Mucosa of descending colon (tissue), 3 donors: ENCODE measurements at regions not wholly inside any gene's neighbourhood (a gene's known extent, or its start where the extent isn't known, plus 50 kb on each side); places are given as distances from the start of the nearest gene placed in this dataset.

Experiments used
- ATAC-seq: fragments of 200-7000 bp; cut with Tn5 transposase; one replicate; pipeline ENCODE4 v1.9.1; 2020; ENCODE audit warnings: mild to moderate bottlenecking, moderate library complexity
- DNase-seq, 3 donors: peaks; one replicate each; pipeline ENCODE4 v3.0.0-alpha.2; 2020
- H3K36me3 ChIP-seq: fragments of 200-600 bp; one replicate; pipeline ENCODE4 v1.8.0; 2021; ENCODE audit warnings: low read depth, mild to moderate bottlenecking
- H3K4me1 ChIP-seq: fragments of 200-600 bp; one replicate; pipeline ENCODE4 v1.8.0; 2021; ENCODE audit warnings: low read depth, mild to moderate bottlenecking
- H3K4me3 ChIP-seq: fragments of 200-600 bp; one replicate; pipeline ENCODE4 v1.8.0; 2021; ENCODE audit warnings: mild to moderate bottlenecking
- H3K9me3 ChIP-seq: fragments of 200-600 bp; one replicate; pipeline ENCODE4 v1.8.0; 2021; ENCODE audit warnings: mild to moderate bottlenecking
- intact Hi-C, 2 donors: fragments of 100-400 bp; cut with DNase I in 1 of 2; cut with micrococcal nuclease in 1 of 2; formaldehyde crosslinking; loops; one replicate each; pipeline versions ENCODE4 v1.11.0 to v1.11.1; 2022; cut with DNase I, micrococcal nuclease
- TF ChIP-seq, protein P1 (sequence below): fragments of 200-600 bp; IDR thresholded peaks from one replicate; pipeline ENCODE4 v1.8.0; 2022; ENCODE audit warnings: antibody characterized with exemption, mild to moderate bottlenecking
- donor health status: DM: no; HTN: no; CAD: no; lungs with moderate emphysema.
- donor health status: DM: no; HTN: no; CAD: no.
- donor health status: DM: no; HTN: yes; CAD: no.

DNA sequence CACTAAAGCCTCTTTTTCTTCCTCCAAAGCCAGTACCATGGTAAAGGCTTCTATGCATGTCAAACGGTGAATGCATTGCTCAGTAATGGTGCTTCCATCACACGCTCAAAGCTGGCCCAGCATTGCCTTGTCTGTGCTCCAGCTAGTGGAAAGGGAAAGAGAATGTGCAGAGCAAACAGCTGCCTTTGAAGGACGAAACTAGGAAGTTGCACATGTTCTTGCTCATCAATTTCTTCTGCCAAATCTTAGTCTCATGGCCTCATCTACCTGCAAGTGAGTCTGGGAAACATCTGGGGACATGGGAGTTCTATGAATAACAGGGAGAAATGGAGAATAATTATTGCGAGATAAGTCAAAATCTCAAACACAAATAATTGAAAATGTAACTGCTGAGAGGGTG lies 216.5 kb upstream of the SSTR4 start:
- ATAC-seq (no peak), DNase-seq (no peak)
- Histone ChIP-seq H3K4me3 (no peak overlapping the region), H3K36me3 (no peaks in the 10 kb centered on the region), H3K9me3 (no peaks in the 10 kb centered on the region), H3K4me1 (no peaks in the 10 kb centered on the region)
- intact Hi-C loops: no loop called here
- TF ChIP-seq, protein P1, sequence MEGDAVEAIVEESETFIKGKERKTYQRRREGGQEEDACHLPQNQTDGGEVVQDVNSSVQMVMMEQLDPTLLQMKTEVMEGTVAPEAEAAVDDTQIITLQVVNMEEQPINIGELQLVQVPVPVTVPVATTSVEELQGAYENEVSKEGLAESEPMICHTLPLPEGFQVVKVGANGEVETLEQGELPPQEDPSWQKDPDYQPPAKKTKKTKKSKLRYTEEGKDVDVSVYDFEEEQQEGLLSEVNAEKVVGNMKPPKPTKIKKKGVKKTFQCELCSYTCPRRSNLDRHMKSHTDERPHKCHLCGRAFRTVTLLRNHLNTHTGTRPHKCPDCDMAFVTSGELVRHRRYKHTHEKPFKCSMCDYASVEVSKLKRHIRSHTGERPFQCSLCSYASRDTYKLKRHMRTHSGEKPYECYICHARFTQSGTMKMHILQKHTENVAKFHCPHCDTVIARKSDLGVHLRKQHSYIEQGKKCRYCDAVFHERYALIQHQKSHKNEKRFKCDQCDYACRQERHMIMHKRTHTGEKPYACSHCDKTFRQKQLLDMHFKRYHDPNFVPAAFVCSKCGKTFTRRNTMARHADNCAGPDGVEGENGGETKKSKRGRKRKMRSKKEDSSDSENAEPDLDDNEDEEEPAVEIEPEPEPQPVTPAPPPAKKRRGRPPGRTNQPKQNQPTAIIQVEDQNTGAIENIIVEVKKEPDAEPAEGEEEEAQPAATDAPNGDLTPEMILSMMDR: no peak

DNA sequence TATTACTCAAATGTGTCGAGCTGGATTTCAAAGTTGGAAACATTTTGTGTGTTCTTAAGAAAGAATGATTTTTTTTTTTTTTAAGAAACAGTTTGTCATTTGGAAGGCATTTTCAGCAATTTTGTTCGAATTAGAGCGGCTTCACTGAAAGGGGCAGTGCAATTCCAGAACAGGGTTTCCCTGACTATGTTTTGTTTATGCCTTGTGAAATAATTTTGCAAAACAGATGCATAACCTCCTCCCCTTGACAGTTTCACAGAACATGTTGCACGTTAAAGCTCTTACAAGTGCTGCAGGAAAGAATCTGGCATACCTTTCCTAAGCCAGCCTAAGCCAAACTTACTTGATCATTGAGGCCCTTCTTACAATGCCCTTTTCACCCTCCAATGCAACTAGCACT lies 216.0 kb upstream of the SSTR4 start:
- intact Hi-C loops: no loop called here
- TF ChIP-seq, protein P1: no peak
- H3K4me1 ChIP-seq: no peaks in the 10 kb centered on the region
- no peaks in the 10 kb centered on the region for H3K36me3 ChIP-seq
- no peak for ATAC-seq
- DNase-seq: no peak
- no peaks in the 10 kb centered on the region for H3K9me3 ChIP-seq
- no peak overlapping the region for H3K4me3 ChIP-seq

DNA sequence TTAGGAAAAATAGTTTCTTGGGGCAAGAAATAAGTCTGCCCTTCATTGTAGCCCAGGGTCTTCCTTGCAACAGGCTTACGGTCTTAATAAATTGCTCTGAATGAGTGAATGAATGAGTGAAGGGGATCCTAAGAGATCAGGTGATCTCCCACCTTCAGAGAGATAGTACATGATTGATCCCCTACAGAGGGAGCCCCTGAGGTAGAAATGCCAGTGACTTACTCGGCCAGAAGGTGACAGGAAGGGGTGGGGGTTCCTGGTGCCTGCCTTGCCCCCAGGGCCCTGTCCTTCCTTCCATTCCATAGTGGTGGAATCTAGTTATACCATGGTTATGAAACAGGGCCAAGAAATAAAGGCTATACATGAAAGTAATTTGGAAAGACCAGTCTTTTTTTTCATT lies 215.3 kb upstream of the SSTR4 start:
- no peaks in the 10 kb centered on the region for H3K9me3 ChIP-seq
- ATAC-seq (no peak), DNase-seq (no peak)
- no peak overlapping the region for H3K4me3 ChIP-seq
- H3K36me3 ChIP-seq: no peaks in the 10 kb centered on the region
- TF ChIP-seq, protein P1: no peak
- intact Hi-C loops: no loop called here
- H3K4me1 ChIP-seq: no peaks in the 10 kb centered on the region

DNA sequence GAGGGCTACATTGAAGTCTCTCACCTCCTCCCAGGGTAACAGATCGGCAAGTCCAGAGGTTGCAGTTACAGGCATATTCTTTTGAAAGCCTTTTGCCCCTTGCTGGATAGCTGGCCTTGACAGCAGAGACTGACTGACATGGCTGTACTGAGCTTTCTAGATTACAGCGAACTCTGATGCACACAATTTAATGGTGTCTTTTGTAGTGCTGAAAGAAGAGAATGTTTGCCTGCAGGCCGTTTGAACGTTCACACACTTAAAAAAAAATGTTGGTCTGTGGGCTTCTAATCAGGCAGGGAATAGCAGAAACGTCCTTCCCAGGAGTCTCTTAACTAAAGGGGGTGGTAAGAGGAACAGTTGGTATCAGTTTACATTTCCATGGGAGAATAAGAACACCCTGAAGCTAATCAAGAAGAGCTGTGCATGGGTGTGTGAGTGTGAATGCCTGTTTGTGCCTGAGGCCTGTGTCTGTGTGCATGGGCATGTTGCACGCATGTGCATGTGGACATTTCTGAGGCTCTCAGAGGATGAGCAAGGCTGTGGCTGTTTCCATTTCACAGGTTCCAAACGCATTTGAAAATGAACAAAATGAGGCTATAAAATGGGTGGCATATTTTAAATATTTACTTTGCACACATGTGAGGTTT lies 213.9 kb upstream of the SSTR4 start:
- Histone ChIP-seq H3K4me1 (no peaks in the 10 kb centered on the region), H3K9me3 (no peaks in the 10 kb centered on the region), H3K36me3 (no peaks in the 10 kb centered on the region), H3K4me3 (no peak overlapping the region)
- TF ChIP-seq, protein P1: no peak
- DNase-seq: no peak
- no peak for ATAC-seq
- intact Hi-C loops: no loop called here

DNA sequence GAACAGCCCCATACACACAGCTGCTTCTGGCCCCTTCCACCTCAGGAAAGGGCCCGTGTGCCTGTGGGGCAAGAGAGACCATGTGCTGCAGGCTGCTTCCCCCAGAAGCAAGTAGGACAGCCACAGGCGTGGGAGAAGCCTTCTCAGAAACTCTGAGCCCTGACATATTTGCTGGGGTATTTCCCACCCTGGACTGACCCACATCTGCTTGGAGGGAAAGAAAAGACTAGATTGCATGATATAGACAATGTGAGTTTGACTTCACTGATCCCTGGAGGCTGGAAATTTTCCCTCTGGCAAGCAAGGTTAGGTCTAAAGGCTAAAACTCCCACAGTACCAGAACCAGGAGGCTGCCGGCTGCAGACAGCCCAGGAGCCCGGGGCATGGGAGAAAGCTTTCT lies 213.3 kb upstream of the SSTR4 start:
- ATAC-seq: no peak
- TF ChIP-seq, protein P1: no peak
- H3K9me3 ChIP-seq: no peaks in the 10 kb centered on the region
- no peaks in the 10 kb centered on the region for H3K36me3 ChIP-seq
- intact Hi-C loops: no loop called here
- H3K4me3 ChIP-seq: no peak overlapping the region
- no peaks in the 10 kb centered on the region for H3K4me1 ChIP-seq
- no peak for DNase-seq

DNA sequence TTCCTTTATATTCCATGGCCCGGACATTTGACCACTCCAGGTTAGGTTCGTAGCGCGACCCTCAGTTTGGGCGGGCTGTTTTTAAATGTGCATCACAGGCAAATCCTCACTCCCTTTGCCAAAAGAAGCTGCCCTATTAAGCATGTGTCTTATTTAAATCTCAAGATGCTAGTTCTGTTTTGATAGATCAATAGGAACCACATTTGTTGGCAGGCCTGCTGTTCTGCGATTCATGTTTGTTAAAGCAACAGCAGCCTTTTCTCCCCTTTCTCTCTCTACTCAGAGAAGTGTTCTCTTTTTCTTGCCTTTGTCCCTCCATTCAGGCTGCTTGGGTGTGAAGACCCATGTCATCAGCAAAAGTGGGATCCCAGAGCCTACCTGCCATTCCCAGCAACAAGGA lies 212.0 kb upstream of the SSTR4 start:
- TF ChIP-seq, protein P1: no peak
- no peaks in the 10 kb centered on the region for H3K4me1 ChIP-seq
- DNase-seq: no peak
- intact Hi-C loops: no loop called here
- no peaks in the 10 kb centered on the region for H3K9me3 ChIP-seq
- no peak overlapping the region for H3K4me3 ChIP-seq
- no peak for ATAC-seq
- no peaks in the 10 kb centered on the region for H3K36me3 ChIP-seq
